Ectodermal cell (in vitro differentiated cells): ENCODE measurements at regions not wholly inside any gene's neighbourhood (a gene's known extent, or its start where the extent isn't known, plus 50 kb on each side); places are given as distances from the start of the nearest gene placed in this dataset.

Source experiments
- H3K27ac ChIP-seq: 2 replicates; pipeline ENCODE4 v1.7.0; 2013; ENCODE audit warnings: mild to moderate bottlenecking, low read depth, low read length; ENCODE audit not compliant: insufficient read depth, poor library complexity, severe bottlenecking
- H3K27me3 ChIP-seq: 2 replicates; pipeline ENCODE4 v1.7.0; 2013; ENCODE audit warnings: mild to moderate bottlenecking, low read length; ENCODE audit not compliant: insufficient read depth, control insufficient read depth, poor library complexity, severe bottlenecking
- H3K36me3 ChIP-seq: one replicate; pipeline ENCODE4 v1.7.0; 2013; ENCODE audit warnings: low read length; ENCODE audit not compliant: control insufficient read depth, insufficient read depth
- H3K4me1 ChIP-seq: one replicate; pipeline ENCODE4 v1.7.0; 2013; ENCODE audit warnings: low read length; ENCODE audit not compliant: control insufficient read depth, insufficient read depth
- H3K4me3 ChIP-seq: 2 replicates; pipeline ENCODE4 v1.7.0; 2013; ENCODE audit warnings: low read depth, low read length, control low read depth; ENCODE audit not compliant: insufficient read depth
- H3K9me3 ChIP-seq: 2 replicates; pipeline ENCODE4 v1.7.0; 2013; ENCODE audit warnings: mild to moderate bottlenecking, low read length, moderate library complexity; ENCODE audit not compliant: control insufficient read depth
- WGBS, 2 experiments: methylation state at CpG; one replicate each; pipeline ENCODE4 v1.1.7; 2013; ENCODE audit warnings: missing lambda C conversion rate in 2 of 2; 5-methylcytosine and 5-hydroxymethylcytosine counted together

DNA sequence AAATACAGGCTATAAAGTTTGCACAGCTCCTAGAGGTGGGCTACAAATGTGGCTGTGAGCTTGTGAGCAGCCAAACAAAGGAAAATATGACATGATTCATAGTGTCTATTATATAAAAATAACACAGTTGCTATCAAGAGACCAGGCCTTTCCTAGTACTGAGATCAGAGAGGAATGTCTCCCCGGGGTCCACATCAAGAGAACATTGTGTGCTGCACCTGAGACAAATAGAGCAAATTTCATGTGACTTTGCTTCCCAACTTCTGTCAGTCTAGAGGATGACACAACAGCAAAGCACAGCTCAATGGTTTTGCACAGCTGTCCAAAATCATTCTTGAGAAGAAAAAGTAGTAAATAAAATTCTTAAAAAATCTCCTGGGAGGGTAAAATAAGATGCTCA lies 297.5 kb upstream of the PRKD1 start:
- no peaks in the 10 kb centered on the region for H3K4me1 ChIP-seq
- no peaks in the 10 kb centered on the region for H3K27me3 ChIP-seq
- 98 to 100% methylated on average over 1 of the region's 1 CpG for WGBS, 2 experiments
- no peaks in the 10 kb centered on the region for H3K36me3 ChIP-seq
- H3K4me3 ChIP-seq = no peak overlapping the region
- H3K27ac ChIP-seq = no peak overlapping the region
- no peaks in the 10 kb centered on the region for H3K9me3 ChIP-seq

DNA sequence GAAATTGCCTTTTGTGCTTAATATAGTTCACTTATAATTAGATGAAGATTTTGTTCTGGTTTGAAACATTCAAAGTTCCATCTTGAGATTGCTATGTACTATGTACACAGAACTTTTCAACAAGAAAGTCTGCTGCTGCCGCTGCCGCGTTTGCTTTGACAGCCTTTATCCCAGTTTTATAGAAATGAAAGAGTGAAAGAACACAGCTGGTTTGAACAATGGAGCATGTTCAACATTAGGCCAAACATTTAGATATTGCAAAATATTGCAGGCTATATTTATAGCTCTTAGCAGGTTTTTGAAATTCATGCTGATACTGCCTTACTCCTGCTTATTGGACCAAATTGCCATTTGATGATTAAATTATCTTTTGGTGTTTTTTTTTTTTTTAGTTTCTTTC lies 299.8 kb upstream of the PRKD1 start:
- no peaks in the 10 kb centered on the region for H3K27me3 ChIP-seq
- H3K36me3 ChIP-seq = no peaks in the 10 kb centered on the region
- H3K4me1 ChIP-seq = no peaks in the 10 kb centered on the region
- H3K27ac ChIP-seq = no peak overlapping the region
- WGBS, 2 experiments = 91 to 100% methylated on average over 3 of the region's 3 CpGs
- no peaks in the 10 kb centered on the region for H3K9me3 ChIP-seq
- no peak overlapping the region for H3K4me3 ChIP-seq

DNA sequence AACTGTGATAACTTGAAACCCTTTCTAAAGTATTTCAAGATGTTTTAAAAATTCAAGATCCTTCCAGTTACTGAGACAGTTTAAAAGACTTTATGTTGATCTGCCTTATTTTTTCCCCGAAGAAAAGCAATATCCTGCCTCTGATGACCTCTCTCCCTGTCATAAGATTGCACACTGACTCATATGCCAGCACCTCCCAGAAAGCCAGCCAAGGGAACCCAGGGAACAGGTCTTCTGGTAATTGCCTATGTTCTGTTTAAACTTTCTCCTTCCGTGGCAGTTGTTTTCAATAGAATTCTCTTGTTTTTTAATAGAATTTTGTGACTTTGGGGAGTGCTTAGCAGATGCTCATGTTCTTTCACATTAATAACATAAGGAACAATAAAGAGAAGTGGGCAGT lies 300.2 kb upstream of the PRKD1 start:
- Histone ChIP-seq H3K4me3 (no peak overlapping the region), H3K27me3 (no peaks in the 10 kb centered on the region), H3K36me3 (no peaks in the 10 kb centered on the region), H3K9me3 (no peaks in the 10 kb centered on the region), H3K27ac (no peak overlapping the region), H3K4me1 (no peaks in the 10 kb centered on the region)
- WGBS, 2 experiments = 91 to 93% methylated on average over 2 of the region's 2 CpGs

DNA sequence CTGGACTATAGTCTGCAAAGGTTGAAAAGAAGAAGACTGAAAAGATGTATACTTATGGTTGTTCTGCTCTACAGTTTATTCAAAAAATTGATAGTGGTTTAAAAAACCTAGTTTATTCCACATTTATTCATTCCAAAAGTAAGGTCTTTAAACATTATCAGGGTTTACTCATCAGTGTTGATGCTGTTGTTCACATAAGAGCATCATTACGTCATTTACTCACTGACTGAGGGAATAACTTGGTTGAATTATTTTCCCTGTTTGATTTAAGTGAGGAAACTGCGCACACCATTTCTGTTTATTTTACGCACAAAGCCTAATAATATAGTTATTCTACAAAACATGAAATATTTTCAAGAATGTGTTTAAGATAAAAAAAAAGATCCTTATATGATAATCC lies 303.1 kb upstream of the PRKD1 start:
- 100% methylated on average over 1 of the region's 3 CpGs for WGBS, 2 experiments
- no peaks in the 10 kb centered on the region for H3K36me3 ChIP-seq
- H3K4me1 ChIP-seq = no peaks in the 10 kb centered on the region
- H3K27ac ChIP-seq = no peak overlapping the region
- H3K27me3 ChIP-seq = no peaks in the 10 kb centered on the region
- H3K4me3 ChIP-seq = no peak overlapping the region
- H3K9me3 ChIP-seq = no peaks in the 10 kb centered on the region

DNA sequence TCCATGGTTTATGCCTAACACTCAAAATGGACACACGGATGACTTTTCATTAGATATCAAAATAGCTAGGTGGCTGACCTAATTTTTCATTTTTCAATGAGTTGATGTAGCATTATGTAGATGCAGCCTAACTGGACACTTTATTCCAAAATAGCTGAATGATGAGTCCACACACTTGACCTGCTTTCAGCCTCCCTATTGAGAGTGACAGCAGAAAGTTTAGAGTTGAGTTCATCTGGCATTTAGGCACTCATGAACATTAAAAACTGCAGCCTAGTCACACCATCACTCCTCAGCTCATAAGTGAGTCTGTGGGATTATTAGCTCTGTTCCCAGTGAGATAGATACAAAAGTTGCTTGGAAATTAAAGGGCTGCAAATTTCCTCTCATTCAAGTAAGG lies 307.3 kb upstream of the PRKD1 start:
- H3K9me3 ChIP-seq = no peaks in the 10 kb centered on the region
- peaks cover 3% of the 10 kb centered on the region for H3K4me1 ChIP-seq
- H3K4me3 ChIP-seq = no peak overlapping the region
- no peaks in the 10 kb centered on the region for H3K36me3 ChIP-seq
- no peak overlapping the region for H3K27ac ChIP-seq
- H3K27me3 ChIP-seq = no peaks in the 10 kb centered on the region
- WGBS, 2 experiments = 100% methylated on average over 1 of the region's 1 CpG

DNA sequence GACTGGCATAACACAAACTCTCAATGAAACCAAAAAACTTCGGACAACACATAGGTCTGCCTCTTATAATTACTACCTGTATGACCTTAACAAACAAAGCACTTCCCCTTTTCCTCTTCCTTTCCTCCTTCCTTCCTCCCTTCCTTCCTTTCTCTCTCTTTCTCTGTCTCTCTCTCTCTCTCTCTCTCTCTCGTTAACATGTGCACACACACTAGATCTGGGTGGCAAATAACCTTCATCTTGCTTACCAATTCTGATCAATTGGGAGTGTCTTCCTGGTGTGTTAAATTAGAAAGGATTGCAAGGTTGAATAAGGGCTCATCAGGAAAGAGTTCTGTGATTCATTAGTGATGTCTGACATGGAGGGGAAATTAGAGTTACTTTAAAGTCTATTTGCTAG lies 307.8 kb upstream of the PRKD1 start:
- H3K9me3 ChIP-seq = no peaks in the 10 kb centered on the region
- peaks cover 8% of the 10 kb centered on the region for H3K4me1 ChIP-seq
- H3K36me3 ChIP-seq = no peaks in the 10 kb centered on the region
- no peaks in the 10 kb centered on the region for H3K27me3 ChIP-seq
- H3K27ac ChIP-seq = no peak overlapping the region
- 83 to 89% methylated on average over 1 to 2 of the region's 2 CpGs for WGBS, 2 experiments
- H3K4me3 ChIP-seq = no peak overlapping the region

DNA sequence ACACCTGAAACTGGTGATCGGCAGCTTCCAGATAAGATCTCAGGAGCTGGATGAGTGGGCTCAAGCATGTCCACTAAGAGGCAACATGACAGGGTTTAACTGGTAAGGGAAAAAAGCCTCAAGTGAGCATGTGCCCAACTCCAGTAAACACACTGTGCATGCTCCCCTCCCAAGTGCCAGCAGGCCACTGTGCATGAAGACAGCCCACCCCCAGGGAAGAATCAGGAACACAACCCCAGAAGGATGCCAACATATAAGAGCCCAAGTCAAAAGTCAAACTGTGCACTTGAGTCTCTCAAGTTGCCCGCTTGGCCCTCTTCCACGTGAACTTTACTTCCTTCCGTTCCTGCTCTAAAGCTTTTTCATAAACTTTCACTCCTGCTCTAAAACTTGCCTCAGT lies 311.3 kb upstream of the PRKD1 start:
- 93 to 96% methylated on average over 4 of the region's 4 CpGs for WGBS, 2 experiments
- Histone ChIP-seq H3K27me3 (no peaks in the 10 kb centered on the region), H3K27ac (no peak overlapping the region), H3K9me3 (no peaks in the 10 kb centered on the region), H3K4me1 (peaks cover 12% of the 10 kb centered on the region), H3K36me3 (no peaks in the 10 kb centered on the region), H3K4me3 (no peak overlapping the region)

DNA sequence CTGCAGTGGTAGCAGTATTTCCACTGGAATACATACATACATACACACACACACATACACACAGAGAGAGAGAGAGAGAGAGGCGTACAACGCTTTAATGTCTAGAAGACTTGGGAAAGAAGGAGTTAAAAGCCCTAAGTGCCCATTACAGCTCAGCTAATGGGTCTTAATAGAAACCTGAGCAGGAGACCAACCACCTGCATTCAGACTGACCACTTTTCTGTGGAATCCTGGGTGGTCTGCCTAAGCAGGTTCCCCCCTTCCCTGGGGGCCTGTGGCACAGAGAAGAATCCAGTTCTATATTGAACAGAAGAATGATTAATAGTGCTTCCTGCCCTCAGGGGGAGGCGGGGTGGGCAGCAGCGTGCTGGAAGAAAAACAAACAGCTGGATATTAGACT lies 312.4 kb upstream of the PRKD1 start:
- H3K4me1 ChIP-seq = peaks cover 12% of the 10 kb centered on the region
- WGBS, 2 experiments = 66 to 70% methylated on average over 4 of the region's 4 CpGs
- H3K9me3 ChIP-seq = no peaks in the 10 kb centered on the region
- no peaks in the 10 kb centered on the region for H3K36me3 ChIP-seq
- no peaks in the 10 kb centered on the region for H3K27me3 ChIP-seq
- H3K4me3 ChIP-seq = no peak overlapping the region
- no peak overlapping the region for H3K27ac ChIP-seq

DNA sequence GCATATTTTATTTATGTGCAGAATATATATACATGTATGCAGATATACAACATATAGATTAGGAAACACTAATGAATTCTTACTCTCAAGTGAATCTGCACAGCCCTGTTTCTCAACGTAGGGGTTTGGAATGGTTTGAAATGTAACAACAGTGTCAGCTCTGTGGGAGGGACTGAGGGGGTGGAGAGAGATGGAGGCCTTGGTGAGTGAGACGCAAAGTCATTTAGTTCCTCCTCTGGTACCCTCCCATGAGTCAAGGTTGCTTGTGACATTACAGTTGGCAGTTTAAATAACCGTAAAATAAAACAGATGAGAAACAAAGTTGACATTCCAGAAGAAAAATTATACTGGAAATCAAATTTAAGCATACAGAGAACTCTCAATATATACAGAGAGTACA lies 313.0 kb upstream of the PRKD1 start:
- Histone ChIP-seq H3K27ac (no peak overlapping the region), H3K36me3 (no peaks in the 10 kb centered on the region), H3K4me1 (peaks cover 12% of the 10 kb centered on the region), H3K27me3 (no peaks in the 10 kb centered on the region), H3K4me3 (no peak overlapping the region), H3K9me3 (no peaks in the 10 kb centered on the region)
- 36 to 53% methylated on average over 2 of the region's 3 CpGs for WGBS, 2 experiments

DNA sequence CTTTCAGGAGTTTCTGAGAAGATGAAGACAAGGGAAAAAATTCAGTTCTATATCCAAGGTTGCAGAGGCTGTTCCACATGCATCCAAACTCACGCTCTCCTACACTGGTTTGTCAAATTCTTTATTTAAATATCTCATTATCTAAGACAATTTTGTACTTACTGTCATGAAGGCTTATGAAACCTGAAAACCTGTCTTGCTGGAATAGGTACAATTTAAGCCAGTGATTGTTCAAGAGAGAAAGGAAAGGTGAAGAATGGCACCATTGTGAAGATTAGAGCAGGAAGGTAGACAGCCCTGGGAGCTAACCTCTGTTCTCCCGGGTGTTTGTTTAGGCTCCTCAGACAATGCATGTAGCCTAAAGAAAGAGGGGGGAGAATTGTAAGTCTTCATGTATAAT lies 315.1 kb upstream of the PRKD1 start:
- no peak overlapping the region for H3K4me3 ChIP-seq
- 77 to 80% methylated on average over 2 of the region's 2 CpGs for WGBS, 2 experiments

DNA sequence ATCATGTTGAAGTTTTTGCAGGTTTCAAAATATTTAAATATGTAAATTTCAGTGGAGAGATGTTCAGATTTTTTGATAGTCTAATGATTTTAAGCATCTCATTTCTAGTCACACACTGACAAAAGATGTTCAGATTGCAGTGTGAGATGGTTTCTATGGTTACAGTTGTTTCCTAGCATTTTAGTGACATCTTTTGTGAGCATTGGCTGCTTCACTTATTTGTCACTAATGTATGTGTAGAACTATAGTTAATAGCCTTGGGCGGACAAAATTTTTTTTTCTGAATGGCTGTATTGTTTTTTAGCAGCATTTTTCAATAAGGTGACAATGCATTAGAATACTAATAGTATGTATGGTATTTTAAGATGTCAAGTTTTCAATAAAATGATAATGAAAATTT lies 315.6 kb upstream of the PRKD1 start:
- Histone ChIP-seq H3K27ac (no peak overlapping the region), H3K4me1 (peaks cover 12% of the 10 kb centered on the region), H3K4me3 (no peak overlapping the region), H3K9me3 (no peaks in the 10 kb centered on the region), H3K27me3 (no peaks in the 10 kb centered on the region), H3K36me3 (no peaks in the 10 kb centered on the region)
- 100% methylated on average over 1 of the region's 1 CpG for WGBS, 2 experiments

More for the DNA sequence above, 315.1 kb upstream of the PRKD1 start:
- Histone ChIP-seq H3K36me3 (no peaks in the 10 kb centered on the region), H3K4me1 (peaks cover 12% of the 10 kb centered on the region), H3K27me3 (no peaks in the 10 kb centered on the region), H3K9me3 (no peaks in the 10 kb centered on the region), H3K27ac (no peak overlapping the region)
